SU-DHL-6 (cell line): ENCODE measurements at regions not wholly inside any gene's neighbourhood (a gene's known extent, or its start where the extent isn't known, plus 50 kb on each side); places are given as distances from the start of the nearest gene placed in this dataset.

Source experiments
- H2AFZ ChIP-seq: fragments of 200-600 bp; sonication (generic); 2 replicates; pipeline ENCODE4 v1.6.1; 2014; ENCODE audit warnings: low read depth, mild to moderate bottlenecking, moderate library complexity, mixed read lengths, antibody characterized with exemption, low read length; ENCODE audit not compliant: severe bottlenecking
- H3F3A ChIP-seq: fragments of 200-600 bp; shearing (Covaris generic); 2 replicates; pipeline ENCODE4 v1.6.0; 2016; ENCODE audit warnings: antibody characterized with exemption, mild to moderate bottlenecking; ENCODE audit not compliant: insufficient read depth
- H3K27ac ChIP-seq: fragments of 200-600 bp; sonication (generic); 2 replicates; pipeline ENCODE4 v1.5.1; 2016; ENCODE audit warnings: low read depth, mild to moderate bottlenecking, low read length, moderate library complexity, mixed read lengths
- H3K27me3 ChIP-seq: fragments of 200-600 bp; sonication (generic), shearing (Covaris generic); 2 replicates; pipeline ENCODE4 v1.6.0; 2014; ENCODE audit warnings: mild to moderate bottlenecking, low read length
- H3K36me3 ChIP-seq: fragments of 200-600 bp; sonication (generic); 2 replicates; pipeline ENCODE4 v1.6.1; 2014; ENCODE audit warnings: mild to moderate bottlenecking, low read length, mixed read lengths
- H3K4me2 ChIP-seq: fragments of 300-600, 200-600 bp; shearing (Covaris generic), sonication (generic); 2 replicates; pipeline ENCODE4 v1.6.0; 2014; ENCODE audit warnings: low read length, low read depth, mild to moderate bottlenecking; ENCODE audit not compliant: poor library complexity, severe bottlenecking
- H3K4me3 ChIP-seq: fragments of 200-600 bp; sonication (generic); 2 replicates; pipeline ENCODE4 v1.5.1; 2014; ENCODE audit warnings: antibody characterized with exemption, low read length, mild to moderate bottlenecking, mixed read lengths; ENCODE audit not compliant: insufficient read depth, poor library complexity, severe bottlenecking
- H3K79me2 ChIP-seq: fragments of 200-600 bp; sonication (generic); 2 replicates; pipeline ENCODE4 v1.6.1; 2014; ENCODE audit warnings: mild to moderate bottlenecking, low read length, moderate library complexity; ENCODE audit not compliant: insufficient read depth
- H3K9ac ChIP-seq: fragments of 200-600 bp; sonication (generic); 2 replicates; pipeline ENCODE4 v1.7.0; 2014; ENCODE audit warnings: mild to moderate bottlenecking, low read length
- H3K9me2 ChIP-seq: fragments of 200-600 bp; sonication (generic); replicated peaks from 2 replicates; pipeline ENCODE4 v1.6.1; 2014; ENCODE audit warnings: low read length; ENCODE audit not compliant: insufficient read depth
- H3K9me3 ChIP-seq: fragments of 200-600 bp; sonication (generic); 2 replicates; pipeline ENCODE4 v1.6.1; 2014; ENCODE audit warnings: low read length, mixed read lengths; ENCODE audit not compliant: insufficient read depth
- H4K20me1 ChIP-seq: fragments of 200-600 bp; sonication (generic); 2 replicates; pipeline ENCODE4 v1.6.1; 2014; ENCODE audit warnings: low read depth, mild to moderate bottlenecking, antibody characterized with exemption, low read length, moderate library complexity, mixed read lengths
- EZH2phosphoT487 ChIP-seq: fragments of 200-600 bp; sonication (generic), shearing (Covaris generic); conservative IDR thresholded peaks from 2 replicates; pipeline ENCODE4 v1.6.1; 2018; ENCODE audit warnings: mild to moderate bottlenecking, antibody characterized with exemption, low read length, moderate library complexity, mixed read lengths
- TF ChIP-seq, protein P1 (sequence below): fragments of 200-600 bp; sonication (generic); IDR thresholded peaks from one replicate; pipeline ENCODE4 v1.5.1; 2017; ENCODE audit warnings: antibody characterized with exemption, mild to moderate bottlenecking, low read length, moderate library complexity; ENCODE audit not compliant: insufficient read depth, poor library complexity, severe bottlenecking

DNA sequence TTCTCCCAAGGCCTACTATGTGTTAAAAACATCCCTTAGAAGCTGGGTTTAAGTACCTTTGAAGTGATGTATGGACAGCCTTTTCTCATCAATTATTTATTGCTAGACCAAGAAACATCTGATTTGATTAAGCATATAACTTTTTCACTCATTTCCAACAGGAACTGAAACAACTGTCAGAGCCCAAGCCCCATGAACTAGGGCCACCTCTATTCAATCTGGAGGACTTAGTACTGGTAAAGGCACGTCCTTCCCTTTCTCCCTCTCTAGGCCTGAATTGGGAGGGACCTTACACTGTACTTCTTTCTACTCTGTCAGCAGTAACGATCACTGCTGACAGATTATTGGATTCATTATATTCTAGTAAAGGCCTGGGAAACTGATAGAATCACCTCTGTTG is 612.0 kb upstream of the CDH8 start:
- Histone ChIP-seq H3K4me3 (no peak overlapping the region), H3K9me2 (no peaks in the 10 kb centered on the region), H3K4me2 (no peak overlapping the region), H3K36me3 (no peaks in the 10 kb centered on the region), H3K79me2 (no peaks in the 10 kb centered on the region), H4K20me1 (no peaks in the 10 kb centered on the region), H3K27me3 (no peaks in the 10 kb centered on the region), H3F3A (no peaks in the 10 kb centered on the region), H3K9me3 (no peaks in the 10 kb centered on the region), H2AFZ (no peak overlapping the region), H3K27ac (no peak overlapping the region), H3K9ac (no peak overlapping the region)
- TF ChIP-seq, protein P1, sequence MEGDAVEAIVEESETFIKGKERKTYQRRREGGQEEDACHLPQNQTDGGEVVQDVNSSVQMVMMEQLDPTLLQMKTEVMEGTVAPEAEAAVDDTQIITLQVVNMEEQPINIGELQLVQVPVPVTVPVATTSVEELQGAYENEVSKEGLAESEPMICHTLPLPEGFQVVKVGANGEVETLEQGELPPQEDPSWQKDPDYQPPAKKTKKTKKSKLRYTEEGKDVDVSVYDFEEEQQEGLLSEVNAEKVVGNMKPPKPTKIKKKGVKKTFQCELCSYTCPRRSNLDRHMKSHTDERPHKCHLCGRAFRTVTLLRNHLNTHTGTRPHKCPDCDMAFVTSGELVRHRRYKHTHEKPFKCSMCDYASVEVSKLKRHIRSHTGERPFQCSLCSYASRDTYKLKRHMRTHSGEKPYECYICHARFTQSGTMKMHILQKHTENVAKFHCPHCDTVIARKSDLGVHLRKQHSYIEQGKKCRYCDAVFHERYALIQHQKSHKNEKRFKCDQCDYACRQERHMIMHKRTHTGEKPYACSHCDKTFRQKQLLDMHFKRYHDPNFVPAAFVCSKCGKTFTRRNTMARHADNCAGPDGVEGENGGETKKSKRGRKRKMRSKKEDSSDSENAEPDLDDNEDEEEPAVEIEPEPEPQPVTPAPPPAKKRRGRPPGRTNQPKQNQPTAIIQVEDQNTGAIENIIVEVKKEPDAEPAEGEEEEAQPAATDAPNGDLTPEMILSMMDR, result no peak
- no peak for TF ChIP-seq EZH2phosphoT487

DNA sequence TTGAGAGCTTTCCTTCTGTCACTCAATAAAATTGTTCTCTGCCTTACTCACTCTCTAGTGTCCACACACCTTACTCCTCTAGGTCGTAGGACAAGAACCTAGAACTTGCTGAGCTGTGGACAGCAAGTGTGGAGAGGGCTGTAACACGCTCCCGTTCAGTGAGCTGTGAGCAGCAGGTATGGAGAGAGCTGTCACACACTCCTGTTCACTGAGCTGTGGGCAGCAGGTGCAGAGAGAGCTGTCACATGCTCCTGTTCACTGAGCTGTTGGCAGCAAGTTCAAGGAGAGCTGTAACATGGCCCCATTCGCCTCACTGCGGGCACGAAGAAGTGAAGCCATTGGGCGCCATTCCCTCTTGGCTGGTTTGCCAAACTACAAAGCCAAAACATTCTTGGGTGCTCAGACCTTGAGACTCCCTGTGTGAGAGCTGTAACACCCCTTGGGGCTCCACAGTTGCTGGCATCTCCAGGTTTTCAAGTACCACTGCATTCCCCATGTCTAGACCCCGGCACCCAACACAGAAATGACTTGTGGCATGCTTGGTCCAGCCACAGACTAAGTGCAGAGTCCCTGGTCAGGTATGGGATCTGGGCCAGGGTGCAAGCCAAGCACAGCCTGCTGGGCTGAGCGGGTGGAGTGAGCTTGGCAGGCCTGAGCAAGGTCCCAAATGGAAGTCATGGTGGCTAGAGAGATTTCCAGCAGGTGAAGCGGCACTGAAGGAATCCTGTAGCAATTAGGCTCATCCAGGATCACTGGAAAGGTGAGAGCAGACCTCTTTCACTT is 608.0 kb upstream of the CDH8 start:
- no peaks in the 10 kb centered on the region for H3K9me2 ChIP-seq
- H4K20me1 ChIP-seq, result no peaks in the 10 kb centered on the region
- no peak overlapping the region for H3K4me2 ChIP-seq
- H3K27ac ChIP-seq, result no peak overlapping the region
- no peaks in the 10 kb centered on the region for H3K79me2 ChIP-seq
- no peaks in the 10 kb centered on the region for H3F3A ChIP-seq
- no peak for TF ChIP-seq EZH2phosphoT487
- TF ChIP-seq, protein P1, result no peak
- no peak overlapping the region for H3K9ac ChIP-seq
- H3K27me3 ChIP-seq, result no peaks in the 10 kb centered on the region
- H2AFZ ChIP-seq, result no peak overlapping the region
- no peaks in the 10 kb centered on the region for H3K36me3 ChIP-seq
- no peaks in the 10 kb centered on the region for H3K9me3 ChIP-seq
- no peak overlapping the region for H3K4me3 ChIP-seq

DNA sequence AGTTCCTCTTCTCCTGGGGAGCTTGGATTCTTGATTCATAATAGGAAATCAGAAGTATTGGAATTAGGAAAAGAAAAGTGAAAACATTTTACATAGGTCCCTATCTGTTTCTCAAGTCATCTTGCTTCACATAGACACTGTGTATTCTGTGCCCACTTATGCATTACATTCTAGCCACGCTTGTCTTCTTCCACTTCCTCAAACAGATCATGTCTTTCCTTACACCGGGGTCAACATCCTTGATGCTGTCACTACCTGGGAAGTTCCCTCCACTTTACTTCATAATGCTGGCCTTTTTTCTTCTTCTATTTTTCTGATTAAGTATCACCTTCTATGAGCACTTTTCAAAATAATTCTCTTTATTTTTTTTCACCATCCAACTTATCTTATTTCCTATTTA is 606.4 kb upstream of the CDH8 start:
- H3K9me2 ChIP-seq, result no peaks in the 10 kb centered on the region
- no peaks in the 10 kb centered on the region for H4K20me1 ChIP-seq
- H3K36me3 ChIP-seq, result no peaks in the 10 kb centered on the region
- TF ChIP-seq, protein P1, result no peak
- TF ChIP-seq EZH2phosphoT487, result no peak
- H2AFZ ChIP-seq, result no peak overlapping the region
- no peaks in the 10 kb centered on the region for H3K79me2 ChIP-seq
- H3F3A ChIP-seq, result no peaks in the 10 kb centered on the region
- no peaks in the 10 kb centered on the region for H3K27me3 ChIP-seq
- no peak overlapping the region for H3K27ac ChIP-seq
- H3K9me3 ChIP-seq, result no peaks in the 10 kb centered on the region
- H3K9ac ChIP-seq, result no peak overlapping the region
- no peak overlapping the region for H3K4me2 ChIP-seq
- no peak overlapping the region for H3K4me3 ChIP-seq
